GM23338 (cell line): ENCODE measurements at regions not wholly inside any gene's neighbourhood (a gene's known extent, or its start where the extent isn't known, plus 50 kb on each side); places are given as distances from the start of the nearest gene placed in this dataset.

ENCODE experiments used
- ATAC-seq: fragments of 200-7000 bp; cut with Tn5 transposase; 3 replicates; pipeline ENCODE4 v1.9.1; 2020
- DNase-seq: peaks from one replicate; pipeline ENCODE4 v3.0.0-alpha.2; 2015; ENCODE audit warnings: low spot score
- H2AFZ ChIP-seq: fragments of 200-600 bp; sonication (generic); 2 replicates; pipeline ENCODE4 v1.8.0; 2016; ENCODE audit warnings: antibody characterized with exemption, mild to moderate bottlenecking, moderate library complexity
- H3F3A ChIP-seq: fragments of 200-600 bp; sonication (generic); replicated peaks from 2 replicates; pipeline ENCODE4 v1.8.0; 2017; ENCODE audit warnings: antibody characterized with exemption, mixed run types, low read depth
- H3K27ac ChIP-seq: fragments of 200-600 bp; sonication (generic); 2 replicates; pipeline ENCODE4 v1.6.1; 2016; ENCODE audit warnings: low read depth
- H3K27me3 ChIP-seq: fragments of 200-600 bp; sonication (generic); 2 replicates; pipeline ENCODE4 v1.8.0; 2016; ENCODE audit warnings: mild to moderate bottlenecking, mixed run types, moderate library complexity; ENCODE audit not compliant: insufficient read depth
- H3K36me3 ChIP-seq: fragments of 200-600 bp; sonication (generic); 2 replicates; pipeline ENCODE4 v1.8.0; 2016; ENCODE audit warnings: mild to moderate bottlenecking; ENCODE audit not compliant: insufficient read depth
- H3K4me1 ChIP-seq: fragments of 200-600 bp; sonication (generic); 2 replicates; pipeline ENCODE4 v1.8.0; 2016; ENCODE audit warnings: mild to moderate bottlenecking, moderate library complexity; ENCODE audit not compliant: insufficient read depth
- H3K4me2 ChIP-seq: fragments of 200-600 bp; sonication (generic); 2 replicates; pipeline ENCODE4 v1.7.1; 2017; ENCODE audit warnings: mixed run types
- H3K4me3 ChIP-seq: fragments of 200-600 bp; sonication (generic); 2 replicates; pipeline ENCODE4 v1.6.1; 2016; ENCODE audit warnings: mixed run types
- H3K79me2 ChIP-seq: fragments of 200-600 bp; sonication (generic); replicated peaks from 2 replicates; pipeline ENCODE4 v1.8.0; 2017; ENCODE audit warnings: mild to moderate bottlenecking; ENCODE audit not compliant: insufficient read depth
- H3K9me2 ChIP-seq: fragments of 200-600 bp; sonication (generic); 2 replicates; pipeline ENCODE4 v1.8.0; 2017; ENCODE audit not compliant: insufficient read depth
- H4K20me1 ChIP-seq: fragments of 200-600 bp; sonication (generic); replicated peaks from 2 replicates; pipeline ENCODE4 v1.8.0; 2017; ENCODE audit warnings: mild to moderate bottlenecking; ENCODE audit not compliant: insufficient read depth
- H3K27ac Mint-ChIP-seq: 2 replicates; pipeline ENCODE4 v1.8.0; 2020; ENCODE audit warnings: inconsistent platforms, mild to moderate bottlenecking, moderate library complexity, mixed read lengths
- H3K27me3 Mint-ChIP-seq: 3 replicates; pipeline ENCODE4 v1.8.0; 2022; ENCODE audit warnings: low read depth, mild to moderate bottlenecking, moderate library complexity, mixed read lengths, inconsistent platforms; ENCODE audit not compliant: insufficient read depth, poor library complexity
- H3K36me3 Mint-ChIP-seq: 3 replicates; pipeline ENCODE4 v1.8.0; 2021; ENCODE audit warnings: low read depth, mild to moderate bottlenecking, inconsistent platforms, moderate library complexity, mixed read lengths
- H3K4me1 Mint-ChIP-seq: 3 replicates; pipeline ENCODE4 v1.8.0; 2020; ENCODE audit warnings: mild to moderate bottlenecking, inconsistent platforms, mixed read lengths
- H3K4me3 Mint-ChIP-seq: 3 replicates; pipeline ENCODE4 v1.8.0; 2021; ENCODE audit warnings: moderate library complexity, mild to moderate bottlenecking, inconsistent platforms, mixed read lengths
- H3K9me3 Mint-ChIP-seq: 3 replicates; pipeline ENCODE4 v1.8.0; 2020; ENCODE audit warnings: moderate library complexity, mild to moderate bottlenecking, inconsistent platforms, mixed read lengths
- CREB1 ChIP-seq: fragments of 250-450 bp; sonication (Bioruptor Pico); IDR thresholded peaks from 2 replicates; pipeline ENCODE4 v1.5.0; 2020; ENCODE audit warnings: low read depth, mild to moderate bottlenecking, moderate library complexity
- CTCF ChIP-seq, 2 experiments: fragments of 200-600 bp in 1 of 2; sonication (generic) in 1 of 2; conservative IDR thresholded peaks; 2 replicates each; pipeline versions ENCODE4 v1.5.1 to v1.6.1; 2016 to 2017; ENCODE audit warnings: antibody characterized with exemption in 2 of 2, low read depth in 2 of 2, mild to moderate bottlenecking in 2 of 2, moderate library complexity in 1 of 2
- EZH2 ChIP-seq: fragments of 200-600 bp; sonication (generic); IDR thresholded peaks from one replicate; pipeline ENCODE4 v1.8.0; 2017; ENCODE audit warnings: antibody characterized with exemption, mild to moderate bottlenecking, low read depth; ENCODE audit not compliant: unreplicated experiment
- EZH2phosphoT487 ChIP-seq: fragments of 200-600 bp; sonication (generic); IDR thresholded peaks from one replicate; pipeline ENCODE4 v1.8.1; 2018; ENCODE audit warnings: antibody characterized with exemption; ENCODE audit not compliant: unreplicated experiment
- JUNB ChIP-seq: IDR thresholded peaks from one replicate; pipeline ENCODE4 v1.6.1; 2016; ENCODE audit warnings: antibody characterized with exemption; ENCODE audit not compliant: unreplicated experiment
- NANOG ChIP-seq: IDR thresholded peaks from 2 replicates; pipeline ENCODE4 v1.6.1; 2016; ENCODE audit warnings: antibody characterized with exemption, borderline replicate concordance
- POLR2AphosphoS5 ChIP-seq: IDR thresholded peaks from 2 replicates; pipeline ENCODE4 v1.6.1; 2016; ENCODE audit warnings: antibody characterized with exemption, low read depth
- REST ChIP-seq: IDR thresholded peaks from one replicate; pipeline ENCODE4 v1.6.1; 2018; ENCODE audit warnings: antibody characterized with exemption; ENCODE audit not compliant: unreplicated experiment
- ZNF114 ChIP-seq: fragments of 250-450 bp; sonication (Bioruptor Pico); IDR thresholded peaks from 2 replicates; pipeline ENCODE4 v1.5.0; 2020; ENCODE audit warnings: mild to moderate bottlenecking, moderate library complexity
- ZNF331 ChIP-seq: fragments of 250-450 bp; sonication (Bioruptor Pico); IDR thresholded peaks from 2 replicates; pipeline ENCODE4 v1.5.0; 2020; ENCODE audit warnings: low read depth, mild to moderate bottlenecking, moderate library complexity
- ZNF462 ChIP-seq: fragments of 250-450 bp; sonication (Bioruptor Pico); IDR thresholded peaks from 2 replicates; pipeline ENCODE4 v1.5.0; 2020; ENCODE audit warnings: mild to moderate bottlenecking, moderate library complexity

GRCh38 chr7:53642361-53642760 lies 606.9 kb downstream of the POM121L12 start:
- Mint-ChIP-seq H3K4me3 (no peak overlapping the region), H3K27me3 (peaks cover 3% of the 10 kb centered on the region), H3K4me1 (peaks cover 25% of the 10 kb centered on the region), H3K9me3 (peaks cover 2% of the 10 kb centered on the region; the same call in 1 of the 3 replicates), H3K27ac (no peak overlapping the region), H3K36me3 (peaks cover 11% of the 10 kb centered on the region; the same call in 2 of the 3 replicates)
- no peak for ATAC-seq
- Histone ChIP-seq H3K79me2 (no peaks in the 10 kb centered on the region), H3K4me3 (no peak overlapping the region), H3K4me2 (peak overlapping the region; percentile 59; the same call in 1 of the 2 replicates), H3K27me3 (no peaks in the 10 kb centered on the region), H3K4me1 (peaks cover 17% of the 10 kb centered on the region), H3K9me2 (peaks cover 2% of the 10 kb centered on the region; the same call in 1 of the 2 replicates), H3K27ac (no peak overlapping the region), H2AFZ (no peak overlapping the region), H4K20me1 (no peaks in the 10 kb centered on the region), H3K36me3 (no peaks in the 10 kb centered on the region), H3F3A (no peaks in the 10 kb centered on the region)
- TF ChIP-seq EZH2phosphoT487 = no peak
- TF ChIP-seq JUNB = no peak
- TF ChIP-seq ZNF114 (CRISPR knock-in tag) = no peak
- TF ChIP-seq EZH2 = no peak
- no peak for DNase-seq

GRCh38 chr7:53642866-53643265 lies 607.4 kb downstream of the POM121L12 start:
- ATAC-seq (no peak), DNase-seq (no peak)
- peaks cover 9% of the 10 kb centered on the region; the same call in 2 of the 3 replicates for H3K36me3 Mint-ChIP-seq
- H3K27ac Mint-ChIP-seq = peak overlapping the region; percentile 69
- peak overlapping the region; percentile 5; the same call in 1 of the 3 replicates for H3K4me3 Mint-ChIP-seq
- Histone ChIP-seq H3K9me2 (no peaks in the 10 kb centered on the region; the same call in 1 of the 2 replicates), H3K27ac (no peak overlapping the region), H3K27me3 (no peaks in the 10 kb centered on the region), H2AFZ (no peak overlapping the region), H3K36me3 (no peaks in the 10 kb centered on the region), H3K4me1 (peaks cover 17% of the 10 kb centered on the region), H4K20me1 (no peaks in the 10 kb centered on the region), H3F3A (no peaks in the 10 kb centered on the region), H3K4me2 (peak overlapping the region; percentile 59), H3K4me3 (no peak overlapping the region), H3K79me2 (no peaks in the 10 kb centered on the region)
- H3K4me1 Mint-ChIP-seq = peaks cover 25% of the 10 kb centered on the region
- H3K9me3 Mint-ChIP-seq = no peaks in the 10 kb centered on the region
- H3K27me3 Mint-ChIP-seq = peaks cover 3% of the 10 kb centered on the region
- TF ChIP-seq NANOG = no peak
- TF ChIP-seq CTCF (conservative IDR thresholded peaks at IDR 0.05; ENCODE audit: low read depth in 2 of 2) = no peak
- TF ChIP-seq REST = no peak
- no peak for TF ChIP-seq ZNF114 (CRISPR knock-in tag)
- no peak for TF ChIP-seq POLR2AphosphoS5
- TF ChIP-seq JUNB = no peak
- no peak for TF ChIP-seq ZNF462 (CRISPR knock-in tag)
- no peak for TF ChIP-seq CREB1 (CRISPR knock-in tag)
- TF ChIP-seq EZH2 = no peak
- TF ChIP-seq ZNF331 (CRISPR knock-in tag) = no peak
